GM12891 (cell line): ENCODE measurements at regions not wholly inside any gene's neighbourhood (a gene's known extent, or its start where the extent isn't known, plus 50 kb on each side); places are given as distances from the start of the nearest gene placed in this dataset.

ENCODE experiments used
- POLR2A ChIP-seq: IDR thresholded peaks from 2 replicates; pipeline ENCODE4 v1.6.1; 2011; ENCODE audit warnings: low read depth, low read length, control low read depth
- POLR2AphosphoS5 ChIP-seq: IDR thresholded peaks from 2 replicates; pipeline ENCODE4 v1.6.1; 2011; ENCODE audit warnings: low read depth, low read length, control low read depth
- SPI1 ChIP-seq: IDR thresholded peaks from 2 replicates; pipeline ENCODE4 v1.6.1; 2011; ENCODE audit warnings: low read depth, low read length, control low read depth

GRCh38 chr6:166240889-166241288 lies 67.3 kb downstream of the PRR18 start:
- TF ChIP-seq SPI1 (no peak), POLR2A (no peak), POLR2AphosphoS5 (no peak)
